ENCODE measurements at regions not wholly inside any gene's neighbourhood (a gene's known extent, or its start where the extent isn't known, plus 50 kb on each side); places are given as distances from the start of the nearest gene placed in this dataset.
"Not testable (repeated sequence)": the region's sequence is repeated elsewhere in the genome, so short reads cannot be mapped to it uniquely, and the experiment has no call there.

GRCh38 chr5:52255308-52255707, 532.4 kb upstream of the ITGA1 start:
- Histone ChIP-seq H3K4me1 (ENCODE audit: control insufficient read depth, insufficient read depth, low read length, unreplicated experiment) (no peaks in the 10 kb centered on the region), H3K36me3 (ENCODE audit: insufficient read depth, low read length) (no peaks in the 10 kb centered on the region), H3K79me2 (ENCODE audit: control insufficient read depth, insufficient read depth, low read length, unreplicated experiment) (no peaks in the 10 kb centered on the region), H3K27ac (ENCODE audit: low read depth, low read length) (no peak overlapping the region), H3K4me3 (ENCODE audit: low read depth, low read length) (no peak overlapping the region), H2AFZ (ENCODE audit: low read length, unreplicated experiment) (no peak overlapping the region), H3K27me3 (ENCODE audit: insufficient read depth, low read length) (no peaks in the 10 kb centered on the region)

GRCh38 chr5:52262844-52263243, 524.9 kb upstream of the ITGA1 start:
- no peaks in the 10 kb centered on the region for H3K79me2 ChIP-seq (ENCODE audit: control insufficient read depth, insufficient read depth, low read length, unreplicated experiment)
- no peak overlapping the region for H3K27ac ChIP-seq (ENCODE audit: low read depth, low read length)
- H3K4me3 ChIP-seq (ENCODE audit: low read depth, low read length), result no peak overlapping the region
- no peaks in the 10 kb centered on the region for H3K4me1 ChIP-seq (ENCODE audit: control insufficient read depth, insufficient read depth, low read length, unreplicated experiment)
- H2AFZ ChIP-seq (ENCODE audit: low read length, unreplicated experiment), result peak overlapping the region; percentile 11
- H3K36me3 ChIP-seq (ENCODE audit: insufficient read depth, low read length), result no peaks in the 10 kb centered on the region
- no peaks in the 10 kb centered on the region for H3K27me3 ChIP-seq (ENCODE audit: insufficient read depth, low read length)

- Histone ChIP-seq H3K27ac (ENCODE audit: low read depth, low read length) (no peak overlapping the region), H3K4me3 (ENCODE audit: low read depth, low read length) (peak overlapping the region; percentile 69), H3K36me3 (ENCODE audit: insufficient read depth, low read length) (no peaks in the 10 kb centered on the region), H3K27me3 (ENCODE audit: insufficient read depth, low read length) (no peaks in the 10 kb centered on the region), H3K79me2 (ENCODE audit: control insufficient read depth, insufficient read depth, low read length, unreplicated experiment) (no peaks in the 10 kb centered on the region), H2AFZ (ENCODE audit: low read length, unreplicated experiment) (no peak overlapping the region), H3K4me1 (ENCODE audit: control insufficient read depth, insufficient read depth, low read length, unreplicated experiment) (no peaks in the 10 kb centered on the region)
These were observed 518.3 kb upstream of the ITGA1 start for GRCh38 chr5:52269401-52269800.

- no peak overlapping the region for H3K27ac ChIP-seq (ENCODE audit: low read depth, low read length)
- H3K79me2 ChIP-seq (ENCODE audit: control insufficient read depth, insufficient read depth, low read length, unreplicated experiment), result no peaks in the 10 kb centered on the region
- H3K4me3 ChIP-seq (ENCODE audit: low read depth, low read length), result peak overlapping the region; percentile 69
- H2AFZ ChIP-seq (ENCODE audit: low read length, unreplicated experiment), result no peak overlapping the region
- no peaks in the 10 kb centered on the region for H3K36me3 ChIP-seq (ENCODE audit: insufficient read depth, low read length)
- no peaks in the 10 kb centered on the region for H3K4me1 ChIP-seq (ENCODE audit: control insufficient read depth, insufficient read depth, low read length, unreplicated experiment)
- H3K27me3 ChIP-seq (ENCODE audit: insufficient read depth, low read length), result no peaks in the 10 kb centered on the region
These were observed 517.9 kb upstream of the ITGA1 start for GRCh38 chr5:52269859-52270258.

- H3K27me3 ChIP-seq (ENCODE audit: insufficient read depth, low read length), result no peaks in the 10 kb centered on the region
- no peak overlapping the region for H2AFZ ChIP-seq (ENCODE audit: low read length, unreplicated experiment)
- no peaks in the 10 kb centered on the region for H3K79me2 ChIP-seq (ENCODE audit: control insufficient read depth, insufficient read depth, low read length, unreplicated experiment)
- no peak overlapping the region for H3K27ac ChIP-seq (ENCODE audit: low read depth, low read length)
- H3K4me3 ChIP-seq (ENCODE audit: low read depth, low read length), result no peak overlapping the region
- no peaks in the 10 kb centered on the region for H3K36me3 ChIP-seq (ENCODE audit: insufficient read depth, low read length)
- no peaks in the 10 kb centered on the region for H3K4me1 ChIP-seq (ENCODE audit: control insufficient read depth, insufficient read depth, low read length, unreplicated experiment)
These were observed 512.1 kb upstream of the ITGA1 start for GRCh38 chr5:52275639-52276038.

- Histone ChIP-seq H3K36me3 (ENCODE audit: insufficient read depth, low read length) (no peaks in the 10 kb centered on the region), H2AFZ (ENCODE audit: low read length, unreplicated experiment) (no peak overlapping the region), H3K4me1 (ENCODE audit: control insufficient read depth, insufficient read depth, low read length, unreplicated experiment) (no peaks in the 10 kb centered on the region)
These were observed 510.6 kb upstream of the ITGA1 start for GRCh38 chr5:52277101-52277500.

GRCh38 chr5:52282647-52283046, 505.1 kb upstream of the ITGA1 start:
- no peaks in the 10 kb centered on the region for H3K79me2 ChIP-seq (ENCODE audit: control insufficient read depth, insufficient read depth, low read length, unreplicated experiment)
- H2AFZ ChIP-seq (ENCODE audit: low read length, unreplicated experiment), result no peak overlapping the region
- no peaks in the 10 kb centered on the region for H3K4me1 ChIP-seq (ENCODE audit: control insufficient read depth, insufficient read depth, low read length, unreplicated experiment)
- H3K36me3 ChIP-seq (ENCODE audit: insufficient read depth, low read length), result no peaks in the 10 kb centered on the region
- H3K27me3 ChIP-seq (ENCODE audit: insufficient read depth, low read length), result no peaks in the 10 kb centered on the region
- H3K27ac ChIP-seq (ENCODE audit: low read depth, low read length), result no peak overlapping the region
- H3K4me3 ChIP-seq (ENCODE audit: low read depth, low read length), result no peak overlapping the region

More at GRCh38 chr5:52277101-52277500, 510.6 kb upstream of the ITGA1 start:
- H3K27me3 ChIP-seq (ENCODE audit: insufficient read depth, low read length), result no peaks in the 10 kb centered on the region
- no peak overlapping the region for H3K27ac ChIP-seq (ENCODE audit: low read depth, low read length)
- no peaks in the 10 kb centered on the region for H3K79me2 ChIP-seq (ENCODE audit: control insufficient read depth, insufficient read depth, low read length, unreplicated experiment)
- no peak overlapping the region for H3K4me3 ChIP-seq (ENCODE audit: low read depth, low read length)

- Histone ChIP-seq H3K36me3 (ENCODE audit: insufficient read depth, low read length) (no peaks in the 10 kb centered on the region), H3K4me3 (ENCODE audit: low read depth, low read length) (no peak overlapping the region), H3K27me3 (ENCODE audit: insufficient read depth, low read length) (no peaks in the 10 kb centered on the region), H3K4me1 (ENCODE audit: control insufficient read depth, insufficient read depth, low read length, unreplicated experiment) (no peaks in the 10 kb centered on the region), H3K79me2 (ENCODE audit: control insufficient read depth, insufficient read depth, low read length, unreplicated experiment) (no peaks in the 10 kb centered on the region), H3K27ac (ENCODE audit: low read depth, low read length) (no peak overlapping the region), H2AFZ (ENCODE audit: low read length, unreplicated experiment) (no peak overlapping the region)
These were observed 504.5 kb upstream of the ITGA1 start for GRCh38 chr5:52283221-52283620.

GRCh38 chr5:52300703-52301372, 486.9 kb upstream of the ITGA1 start:
- Histone ChIP-seq H3K4me3 (ENCODE audit: low read depth, low read length) (no peak overlapping the region), H3K79me2 (ENCODE audit: control insufficient read depth, insufficient read depth, low read length, unreplicated experiment) (no peaks in the 10 kb centered on the region), H3K27me3 (ENCODE audit: insufficient read depth, low read length) (no peaks in the 10 kb centered on the region), H3K4me1 (ENCODE audit: control insufficient read depth, insufficient read depth, low read length, unreplicated experiment) (no peaks in the 10 kb centered on the region), H3K36me3 (ENCODE audit: insufficient read depth, low read length) (no peaks in the 10 kb centered on the region), H2AFZ (ENCODE audit: low read length, unreplicated experiment) (no peak overlapping the region), H3K27ac (ENCODE audit: low read depth, low read length) (no peak overlapping the region)

- H3K79me2 ChIP-seq (ENCODE audit: control insufficient read depth, insufficient read depth, low read length, unreplicated experiment); H3K4me1 ChIP-seq (ENCODE audit: control insufficient read depth, insufficient read depth, low read length, unreplicated experiment); H3K27ac ChIP-seq (ENCODE audit: low read depth, low read length); H2AFZ ChIP-seq (ENCODE audit: low read length, unreplicated experiment); H3K4me3 ChIP-seq (ENCODE audit: low read depth, low read length); H3K36me3 ChIP-seq (ENCODE audit: insufficient read depth, low read length); H3K27me3 ChIP-seq (ENCODE audit: insufficient read depth, low read length): not testable (repeated sequence)
These were observed 482.9 kb upstream of the ITGA1 start for GRCh38 chr5:52304816-52305215.

- no peaks in the 10 kb centered on the region for H3K36me3 ChIP-seq (ENCODE audit: insufficient read depth, low read length)
- H3K27me3 ChIP-seq (ENCODE audit: insufficient read depth, low read length), result no peaks in the 10 kb centered on the region
- no peak overlapping the region for H2AFZ ChIP-seq (ENCODE audit: low read length, unreplicated experiment)
- H3K27ac ChIP-seq (ENCODE audit: low read depth, low read length), result no peak overlapping the region
- H3K4me3 ChIP-seq (ENCODE audit: low read depth, low read length), result no peak overlapping the region
- H3K4me1 ChIP-seq (ENCODE audit: control insufficient read depth, insufficient read depth, low read length, unreplicated experiment), result no peaks in the 10 kb centered on the region
- no peaks in the 10 kb centered on the region for H3K79me2 ChIP-seq (ENCODE audit: control insufficient read depth, insufficient read depth, low read length, unreplicated experiment)
These were observed 459.4 kb upstream of the ITGA1 start for GRCh38 chr5:52328220-52328806.

All from ACC112 (cell line).